ENCODE measurements at regions not wholly inside any gene's neighbourhood (a gene's known extent, or its start where the extent isn't known, plus 50 kb on each side); places are given as distances from the start of the nearest gene placed in this dataset.

GRCh38 chr10:31605426-31605825, 286.4 kb downstream of the ZEB1 start:
- TF ChIP-seq PRDM1 (tag by site-specific recombination; IDR thresholded peaks at IDR 0.05) (no peak), ZNF114 (tag by site-specific recombination; IDR thresholded peaks at IDR 0.05) (no peak), CTCF (tag by site-specific recombination; IDR thresholded peaks at IDR 0.05) (no peak)

All from HEK293 (cell line).